ENCODE measurements at regions not wholly inside any gene's neighbourhood (a gene's known extent, or its start where the extent isn't known, plus 50 kb on each side); places are given as distances from the start of the nearest gene placed in this dataset.

- no peak overlapping the region for H3K4me2 ChIP-seq (ENCODE audit: low read length)
- H3K4me3 ChIP-seq (replicated peaks in 1 of 2; ENCODE audit: low read depth in 1 of 2, low read length in 2 of 2) = no peak overlapping the region
- ATAC-seq (no peak; the same call in 1 of the 2 replicates), DNase-seq (ENCODE audit: low read depth, low spot score) (no peak)
- no peaks in the 10 kb centered on the region for H3K4me1 ChIP-seq (ENCODE audit: control insufficient read depth in 1 of 2, insufficient read depth in 2 of 2, low read length in 2 of 2)
- intact Hi-C loops (cut with micrococcal nuclease) = no loop called here
- TF ChIP-seq CEBPB (IDR thresholded peaks at IDR 0.05; ENCODE audit: low read depth) (no peak), EZH2phosphoT487 (IDR thresholded peaks at IDR 0.05; ENCODE audit: borderline replicate concordance) (no peak), FOSL1 (IDR thresholded peaks at IDR 0.05; ENCODE audit: low read depth) (no peak), MAX (IDR thresholded peaks at IDR 0.05) (no peak), EZH2 (IDR thresholded peaks at IDR 0.05) (no peak), YY1 (IDR thresholded peaks at IDR 0.05; ENCODE audit: extremely low read depth, insufficient replicate concordance, low read depth, low read length) (no peak), TCF7L2 (IDR thresholded peaks at IDR 0.05; ENCODE audit: borderline replicate concordance, extremely low read depth, insufficient read depth, insufficient read length) (no peak), CTCF (IDR thresholded peaks at IDR 0.05 in 2 of 3, conservative IDR thresholded peaks at IDR 0.05 in 1 of 3; ENCODE audit: borderline replicate concordance in 1 of 3, insufficient read depth in 1 of 3, low read depth in 2 of 3, low read length in 2 of 3) (no peak), SP1 (IDR thresholded peaks at IDR 0.05; ENCODE audit: low read depth) (no peak), RAD21 (IDR thresholded peaks at IDR 0.05; ENCODE audit: low read depth) (no peak), POLR2AphosphoS5 (IDR thresholded peaks at IDR 0.05; ENCODE audit: low read depth, low read length) (no peak), ZBTB33 (IDR thresholded peaks at IDR 0.05; ENCODE audit: extremely low read depth, insufficient replicate concordance, low read length) (no peak), SRF (IDR thresholded peaks at IDR 0.05; ENCODE audit: low read depth) (no peak), REST (IDR thresholded peaks at IDR 0.05; ENCODE audit: low read depth) (no peak), POLR2A (IDR thresholded peaks at IDR 0.05; ENCODE audit: borderline replicate concordance, extremely low read depth, insufficient read depth, insufficient read length) (no peak), ATF3 (IDR thresholded peaks at IDR 0.05) (no peak), JUND (IDR thresholded peaks at IDR 0.05) (no peak)
- no peaks in the 10 kb centered on the region for H3K27me3 ChIP-seq (ENCODE audit: insufficient read depth, low read length)
- no TSS peak for BruUV-seq (replicated peaks)
- ChIA-PET POLR2A (no interaction called here), CTCF (no interaction called here), RAD21 (ENCODE audit: low non-redundant PET in 1 of 2, low total read pairs in 2 of 2, uncharacterized antibody in 2 of 2, unreplicated experiment in 2 of 2) (no interaction called here)
- H3K9me2 ChIP-seq (ENCODE audit: insufficient read depth) = no peaks in the 10 kb centered on the region
- H3K9ac ChIP-seq (ENCODE audit: low read length) = no peak overlapping the region
- no peaks in the 10 kb centered on the region for H3K79me2 ChIP-seq (ENCODE audit: insufficient read depth, low read length)
- no peak overlapping the region for H3K27ac ChIP-seq (ENCODE audit: low read depth, low read length)
- no peaks in the 10 kb centered on the region for H4K20me1 ChIP-seq (ENCODE audit: insufficient read depth)
- H3K36me3 ChIP-seq (ENCODE audit: control insufficient read depth in 1 of 2, insufficient read depth in 2 of 2, low read length in 2 of 2) = no peaks in the 10 kb centered on the region
- H3K9me3 ChIP-seq (ENCODE audit: control insufficient read depth in 1 of 2, insufficient read depth in 1 of 2, low read depth in 1 of 2, low read length in 2 of 2) = no peaks in the 10 kb centered on the region
- H2AFZ ChIP-seq (ENCODE audit: low read depth, low read length, poor library complexity, severe bottlenecking) = no peak overlapping the region
Observed at GRCh38 chr2:204407204-204408014, 137.9 kb upstream of the PARD3B start.
